Glomerular endothelial cell (primary cell): ENCODE measurements at regions not wholly inside any gene's neighbourhood (a gene's known extent, or its start where the extent isn't known, plus 50 kb on each side); places are given as distances from the start of the nearest gene placed in this dataset.

Source experiments
- DNase-seq: peaks from one replicate; pipeline ENCODE4 v3.0.0-alpha.2; 2011; ENCODE audit warnings: low read depth, low spot score; ENCODE audit errors: extremely low read depth

GRCh38 chrX:10811111-10811510 is 190.7 kb upstream of the MID1 start:
- DNase-seq: no peak

- no peak for DNase-seq
Observed at GRCh38 chrX:10813761-10814160, 193.4 kb upstream of the MID1 start.

- DNase-seq: no peak
Observed at GRCh38 chrX:10818651-10819050, 198.3 kb upstream of the MID1 start.

- DNase-seq: no peak
Observed at GRCh38 chrX:10819973-10820372, 199.6 kb upstream of the MID1 start.

GRCh38 chrX:10821293-10821692 is 200.9 kb upstream of the MID1 start:
- no peak for DNase-seq

GRCh38 chrX:10828036-10828435 is 207.7 kb upstream of the MID1 start:
- DNase-seq: no peak

GRCh38 chrX:10828640-10829039 is 208.3 kb upstream of the MID1 start:
- DNase-seq: no peak

GRCh38 chrX:10831716-10832502 is 211.5 kb upstream of the MID1 start:
- no peak for DNase-seq

GRCh38 chrX:10833299-10834169 is 213.1 kb upstream of the MID1 start:
- DNase-seq: no peak

- no peak for DNase-seq
Observed at GRCh38 chrX:10841579-10841978, 221.2 kb upstream of the MID1 start.

GRCh38 chrX:10842646-10843045 is 222.3 kb upstream of the MID1 start:
- no peak for DNase-seq

GRCh38 chrX:10847333-10847732 is 226.9 kb upstream of the MID1 start:
- no peak for DNase-seq

GRCh38 chrX:10851809-10852208 is 231.4 kb upstream of the MID1 start:
- no peak for DNase-seq

- DNase-seq: no peak
Observed at GRCh38 chrX:10854594-10854993, 234.2 kb upstream of the MID1 start.

- DNase-seq: no peak
Observed at GRCh38 chrX:10855845-10856244, 235.5 kb upstream of the MID1 start.

GRCh38 chrX:10856797-10857196 is 236.4 kb upstream of the MID1 start:
- no peak for DNase-seq

- DNase-seq: no peak
Observed at GRCh38 chrX:10859353-10859752, 239.0 kb upstream of the MID1 start.

- no peak for DNase-seq
Observed at GRCh38 chrX:10875995-10876394, 235.1 kb upstream of the HCCS start.

- DNase-seq: no peak
Observed at GRCh38 chrX:10882484-10882883, 228.6 kb upstream of the HCCS start.

GRCh38 chrX:10884246-10884645 is 226.9 kb upstream of the HCCS start:
- no peak for DNase-seq

- no peak for DNase-seq
Observed at GRCh38 chrX:10892621-10893225, 218.4 kb upstream of the HCCS start.

GRCh38 chrX:10893366-10893765 is 217.8 kb upstream of the HCCS start:
- no peak for DNase-seq
